HEK293 (cell line): ENCODE measurements at regions not wholly inside any gene's neighbourhood (a gene's known extent, or its start where the extent isn't known, plus 50 kb on each side); places are given as distances from the start of the nearest gene placed in this dataset.
"Not testable (repeated sequence)": the region's sequence is repeated elsewhere in the genome, so short reads cannot be mapped to it uniquely, and the experiment has no call there.

ENCODE experiments used
- CTCF ChIA-PET: fragments of 350-600 bp; formaldehyde crosslinking; extraction: SDS; loops from one replicate; lab custom pipeline; 2021; ENCODE audit warnings: antibody characterized with exemption; lab: Yijun Ruan, JAX
- POLR2A ChIA-PET: fragments of 300-600 bp; formaldehyde crosslinking; extraction: SDS; loops from one replicate; lab custom pipeline; 2020; ENCODE audit warnings: antibody characterized with exemption, inconsistent platforms; lab: Yijun Ruan, JAX
- H3K27ac ChIP-seq: fragments of 200-500 bp; sonication (Bioruptor generic); 2 replicates; pipeline ENCODE4 v1.5.1; 2014; ENCODE audit warnings: low read depth, low read length, control low read depth, inconsistent platforms; ENCODE audit errors: extremely low read depth
- H3K36me3 ChIP-seq, 2 experiments: fragments of 200-500 bp in 1 of 2; sonication (Bioruptor generic) in 1 of 2; 1 replicate in 1 of 2; 2 replicates in 1 of 2; pipeline ENCODE4 v1.5.1; 2014 to 2017; ENCODE audit warnings: inconsistent platforms in 2 of 2, low read length in 2 of 2; ENCODE audit not compliant: control insufficient read depth in 2 of 2, insufficient read depth in 1 of 2
- H3K4me1 ChIP-seq: fragments of 200-500 bp; sonication (Bioruptor generic); 2 replicates; pipeline ENCODE4 v1.5.1; 2014; ENCODE audit warnings: mild to moderate bottlenecking, low read length, inconsistent platforms; ENCODE audit not compliant: control insufficient read depth, insufficient read depth
- H3K4me3 ChIP-seq: 2 replicates; pipeline ENCODE4 v1.5.1; 2011; ENCODE audit warnings: low read depth, mild to moderate bottlenecking, control low read depth, low read length, moderate library complexity
- H3K9me3 ChIP-seq: fragments of 200-500 bp; sonication (Bioruptor generic); 2 replicates; pipeline ENCODE4 v1.5.1; 2014; ENCODE audit warnings: low read depth, low read length, inconsistent platforms; ENCODE audit not compliant: control insufficient read depth, insufficient read depth
- FEZF1 ChIP-seq: fragments of 450-650 bp; formaldehyde crosslinking; IDR thresholded peaks from 2 replicates; pipeline ENCODE4 v1.5.1; 2016; ENCODE audit warnings: missing biosample characterization, missing genetic modification characterization
- GLIS1 ChIP-seq: fragments of 450-650 bp; formaldehyde crosslinking; IDR thresholded peaks from 2 replicates; pipeline ENCODE4 v1.5.1; 2016; ENCODE audit warnings: missing biosample characterization, missing genetic modification characterization
- MEIS1 ChIP-seq: sonication (generic); formaldehyde crosslinking; IDR thresholded peaks from 2 replicates; pipeline ENCODE4 v1.8.1; 2022; ENCODE audit warnings: missing genetic modification reagents, mild to moderate bottlenecking, borderline replicate concordance
- PRDM1 ChIP-seq: fragments of 450-650 bp; formaldehyde crosslinking; IDR thresholded peaks from 2 replicates; pipeline ENCODE4; 2016; ENCODE audit warnings: missing biosample characterization, missing genetic modification characterization
- REPIN1 ChIP-seq: fragments of 450-650 bp; formaldehyde crosslinking; IDR thresholded peaks from 2 replicates; pipeline ENCODE4 v1.5.1; 2017; ENCODE audit warnings: missing biosample characterization, missing genetic modification characterization, low read depth
- ZBTB20 ChIP-seq: fragments of 450-650 bp; formaldehyde crosslinking; IDR thresholded peaks from 2 replicates; pipeline ENCODE4 v1.5.1; 2016; ENCODE audit warnings: missing biosample characterization, missing genetic modification characterization
- ZNF146 ChIP-seq: fragments of 450-650 bp; formaldehyde crosslinking; IDR thresholded peaks from 2 replicates; pipeline ENCODE4 v1.5.1; 2016; ENCODE audit warnings: missing biosample characterization, missing genetic modification characterization
- ZNF169 ChIP-seq: fragments of 450-650 bp; formaldehyde crosslinking; IDR thresholded peaks from 2 replicates; pipeline ENCODE4 v1.5.1; 2016; ENCODE audit warnings: missing biosample characterization, missing genetic modification characterization
- ZNF184 ChIP-seq: fragments of 450-650 bp; IDR thresholded peaks from 2 replicates; pipeline ENCODE4 v1.5.1; 2018; ENCODE audit warnings: missing biosample characterization, mild to moderate bottlenecking, missing genetic modification characterization
- ZNF19 ChIP-seq: fragments of 450-650 bp; formaldehyde crosslinking; IDR thresholded peaks from 2 replicates; pipeline ENCODE4; 2016; ENCODE audit warnings: missing biosample characterization, missing genetic modification characterization, low read depth
- ZNF248 ChIP-seq: fragments of 450-650 bp; formaldehyde crosslinking; IDR thresholded peaks from 2 replicates; pipeline ENCODE4 v1.5.1; 2017; ENCODE audit warnings: missing biosample characterization, missing genetic modification characterization
- ZNF274 ChIP-seq, 2 experiments: fragments of 200-500 bp in 1 of 2; fragments of 450-650 bp in 1 of 2; sonication (Bioruptor generic) in 1 of 2; formaldehyde crosslinking in 1 of 2; IDR thresholded peaks; 2 replicates each; pipeline versions ENCODE4 v1.5.1 to v1.6.1; 2014 to 2016; ENCODE audit warnings: borderline replicate concordance in 1 of 2, inconsistent platforms in 1 of 2, low read length in 1 of 2, missing biosample characterization in 1 of 2, missing genetic modification characterization in 1 of 2
- ZNF571 ChIP-seq: fragments of 450-650 bp; formaldehyde crosslinking; IDR thresholded peaks from 2 replicates; pipeline ENCODE4 v1.5.0; 2017; ENCODE audit warnings: missing biosample characterization, missing genetic modification characterization
- ZNF621 ChIP-seq: fragments of 450-650 bp; formaldehyde crosslinking; IDR thresholded peaks from 2 replicates; pipeline ENCODE4 v1.5.1; 2017; ENCODE audit warnings: missing biosample characterization, missing genetic modification characterization
- ZNF747 ChIP-seq: fragments of 450-650 bp; formaldehyde crosslinking; IDR thresholded peaks from 2 replicates; pipeline ENCODE4 v1.5.1; 2016; ENCODE audit warnings: missing biosample characterization, missing genetic modification characterization
- ZSCAN16 ChIP-seq: fragments of 450-650 bp; formaldehyde crosslinking; IDR thresholded peaks from 2 replicates; pipeline ENCODE4 v1.5.1; 2016; ENCODE audit warnings: missing biosample characterization, missing genetic modification characterization
- TF ChIP-seq, protein P1 (sequence below): fragments of 450-650 bp; formaldehyde crosslinking; IDR thresholded peaks from 2 replicates; pipeline ENCODE4 v1.5.1; 2016; ENCODE audit warnings: missing biosample characterization, missing genetic modification characterization, low read depth
- TF ChIP-seq, protein P2 (sequence below): fragments of 450-650 bp; formaldehyde crosslinking; IDR thresholded peaks from 2 replicates; pipeline ENCODE4 v1.5.1; 2017; ENCODE audit warnings: missing biosample characterization, missing genetic modification characterization
- TF ChIP-seq, protein P3 (sequence below): fragments of 450-650 bp; formaldehyde crosslinking; IDR thresholded peaks from 2 replicates; pipeline ENCODE4 v1.5.1; 2016; ENCODE audit warnings: missing biosample characterization, missing genetic modification characterization

DNA sequence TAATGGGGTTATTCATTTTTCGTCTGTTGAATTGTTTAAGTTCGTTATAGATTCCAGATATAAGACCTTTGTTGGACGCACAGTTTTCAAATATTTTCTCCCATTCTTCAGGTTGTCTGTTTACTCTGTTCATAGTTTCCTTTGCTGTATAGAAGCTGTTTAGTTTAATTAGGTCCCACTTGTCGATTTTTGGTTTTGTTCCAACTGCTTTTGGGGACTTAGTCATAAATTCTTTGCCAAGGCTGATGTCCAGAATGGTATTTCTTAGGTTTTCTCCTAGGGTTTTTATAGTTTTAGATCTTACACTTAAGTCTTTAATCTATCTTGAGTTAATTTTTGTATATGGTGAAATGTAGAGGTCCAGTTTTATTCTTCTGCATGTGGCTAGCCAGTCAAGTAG, 58.9 kb upstream of the ZNF280D start:
- TF ChIP-seq ZSCAN16 (tag by site-specific recombination) (no peak), FEZF1 (tag by site-specific recombination) (no peak)
- TF ChIP-seq, protein P1, sequence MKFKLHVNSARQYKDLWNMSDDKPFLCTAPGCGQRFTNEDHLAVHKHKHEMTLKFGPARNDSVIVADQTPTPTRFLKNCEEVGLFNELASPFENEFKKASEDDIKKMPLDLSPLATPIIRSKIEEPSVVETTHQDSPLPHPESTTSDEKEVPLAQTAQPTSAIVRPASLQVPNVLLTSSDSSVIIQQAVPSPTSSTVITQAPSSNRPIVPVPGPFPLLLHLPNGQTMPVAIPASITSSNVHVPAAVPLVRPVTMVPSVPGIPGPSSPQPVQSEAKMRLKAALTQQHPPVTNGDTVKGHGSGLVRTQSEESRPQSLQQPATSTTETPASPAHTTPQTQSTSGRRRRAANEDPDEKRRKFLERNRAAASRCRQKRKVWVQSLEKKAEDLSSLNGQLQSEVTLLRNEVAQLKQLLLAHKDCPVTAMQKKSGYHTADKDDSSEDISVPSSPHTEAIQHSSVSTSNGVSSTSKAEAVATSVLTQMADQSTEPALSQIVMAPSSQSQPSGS (tag by site-specific recombination): no peak

DNA sequence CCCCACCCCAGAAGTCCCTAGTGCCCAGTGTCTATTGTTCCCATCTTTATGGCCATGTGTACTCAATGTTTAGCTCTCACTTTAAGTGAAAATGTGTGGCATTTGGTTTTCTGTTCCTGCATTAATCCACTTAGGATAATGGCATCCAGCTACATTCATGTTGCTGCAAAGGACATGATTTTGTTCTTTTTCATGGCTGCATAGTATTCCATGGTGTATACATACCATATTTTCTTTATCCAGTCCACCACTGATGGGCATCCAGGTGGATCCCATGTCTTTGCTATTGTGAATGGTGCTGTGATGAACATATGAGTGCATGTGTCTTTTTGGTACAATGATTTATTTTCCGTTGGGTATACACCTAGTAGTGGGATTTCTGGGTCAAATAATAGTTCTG, 58.2 kb upstream of the ZNF280D start:
- peak; percentile 81 for TF ChIP-seq ZNF146 (tag by site-specific recombination)
- H3K36me3 ChIP-seq, H3K27ac ChIP-seq, POLR2A ChIA-PET, CTCF ChIA-PET, H3K9me3 ChIP-seq, H3K4me1 ChIP-seq, H3K4me3 ChIP-seq: not testable (repeated sequence)

More for the DNA sequence above, 58.9 kb upstream of the ZNF280D start:
- POLR2A ChIA-PET: no interaction called here
- H3K4me3 ChIP-seq: no peak overlapping the region
- CTCF ChIA-PET: no interaction called here
- H3K9me3 ChIP-seq: no peaks in the 10 kb centered on the region
- no peaks in the 10 kb centered on the region for H3K4me1 ChIP-seq
- no peaks in the 10 kb centered on the region for H3K36me3 ChIP-seq
- H3K27ac ChIP-seq: no peak overlapping the region

DNA sequence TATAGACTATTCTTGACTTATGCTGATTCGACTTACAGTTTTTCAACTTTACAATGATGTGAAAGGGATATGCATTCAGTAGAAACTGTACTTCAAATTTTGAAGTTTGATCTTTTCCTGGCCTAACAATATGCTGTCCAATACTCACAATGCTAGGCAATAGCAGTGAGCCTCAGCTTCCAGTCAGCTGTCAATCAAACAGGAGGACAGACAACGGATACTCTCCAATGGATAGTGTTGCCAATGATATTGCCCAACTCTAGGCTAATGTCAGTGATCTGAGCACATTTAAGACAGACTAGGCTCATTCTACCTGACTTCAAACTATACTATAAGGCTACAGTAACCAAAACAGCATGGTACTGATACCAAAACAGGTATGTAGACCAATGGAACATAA, 55.0 kb upstream of the ZNF280D start:
- Histone ChIP-seq H3K9me3 (no peaks in the 10 kb centered on the region), H3K4me1 (no peaks in the 10 kb centered on the region), H3K36me3 (no peaks in the 10 kb centered on the region), H3K4me3 (no peak overlapping the region), H3K27ac (no peak overlapping the region)
- ChIA-PET POLR2A (no interaction called here), CTCF (no interaction called here)
- no peak for TF ChIP-seq REPIN1
- no peak for TF ChIP-seq ZBTB20 (tag by site-specific recombination)
- TF ChIP-seq PRDM1 (tag by site-specific recombination): no peak
- TF ChIP-seq ZNF274 (IDR thresholded peaks at IDR 0.05; ENCODE audit: low read length): no peak
- TF ChIP-seq ZNF274 (tag by site-specific recombination; IDR thresholded peaks at IDR 0.05; ENCODE audit: borderline replicate concordance): no peak

DNA sequence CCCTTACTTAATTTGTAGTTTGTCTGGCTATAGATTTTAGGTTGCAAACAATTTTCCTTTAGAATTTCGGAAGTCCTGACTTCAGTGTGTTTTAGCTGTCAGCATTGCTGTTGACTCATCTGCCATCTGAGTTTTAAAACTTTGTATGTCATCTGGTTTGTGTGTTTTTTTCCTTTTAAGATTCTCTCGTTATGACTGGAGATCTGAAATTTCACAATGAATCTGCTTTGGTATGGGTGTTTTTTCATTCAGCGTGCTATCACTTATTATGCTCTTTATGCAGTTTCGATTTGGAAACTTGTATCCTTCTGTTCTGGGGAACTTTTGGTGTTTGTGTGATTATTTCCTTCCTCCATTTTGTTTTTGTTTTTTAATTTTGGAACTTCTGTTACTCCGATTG, 53.7 kb upstream of the ZNF280D start:
- Histone ChIP-seq H3K9me3 (no peaks in the 10 kb centered on the region), H3K4me3 (no peak overlapping the region), H3K4me1 (no peaks in the 10 kb centered on the region), H3K36me3 (no peaks in the 10 kb centered on the region), H3K27ac (no peak overlapping the region)
- CTCF ChIA-PET: interaction anchor here (0.7 kb wide), 1 partner anchor 741 kb away, joined by 4 read pairs; no protein-coding TSS in a partner anchor
- POLR2A ChIA-PET: no interaction called here
- TF ChIP-seq ZNF621 (tag by site-specific recombination): no peak
- TF ChIP-seq, protein P2, sequence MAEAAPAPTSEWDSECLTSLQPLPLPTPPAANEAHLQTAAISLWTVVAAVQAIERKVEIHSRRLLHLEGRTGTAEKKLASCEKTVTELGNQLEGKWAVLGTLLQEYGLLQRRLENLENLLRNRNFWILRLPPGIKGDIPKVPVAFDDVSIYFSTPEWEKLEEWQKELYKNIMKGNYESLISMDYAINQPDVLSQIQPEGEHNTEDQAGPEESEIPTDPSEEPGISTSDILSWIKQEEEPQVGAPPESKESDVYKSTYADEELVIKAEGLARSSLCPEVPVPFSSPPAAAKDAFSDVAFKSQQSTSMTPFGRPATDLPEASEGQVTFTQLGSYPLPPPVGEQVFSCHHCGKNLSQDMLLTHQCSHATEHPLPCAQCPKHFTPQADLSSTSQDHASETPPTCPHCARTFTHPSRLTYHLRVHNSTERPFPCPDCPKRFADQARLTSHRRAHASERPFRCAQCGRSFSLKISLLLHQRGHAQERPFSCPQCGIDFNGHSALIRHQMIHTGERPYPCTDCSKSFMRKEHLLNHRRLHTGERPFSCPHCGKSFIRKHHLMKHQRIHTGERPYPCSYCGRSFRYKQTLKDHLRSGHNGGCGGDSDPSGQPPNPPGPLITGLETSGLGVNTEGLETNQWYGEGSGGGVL: no peak
- no peak for TF ChIP-seq MEIS1 (CRISPR knock-in tag)
- TF ChIP-seq, protein P3, sequence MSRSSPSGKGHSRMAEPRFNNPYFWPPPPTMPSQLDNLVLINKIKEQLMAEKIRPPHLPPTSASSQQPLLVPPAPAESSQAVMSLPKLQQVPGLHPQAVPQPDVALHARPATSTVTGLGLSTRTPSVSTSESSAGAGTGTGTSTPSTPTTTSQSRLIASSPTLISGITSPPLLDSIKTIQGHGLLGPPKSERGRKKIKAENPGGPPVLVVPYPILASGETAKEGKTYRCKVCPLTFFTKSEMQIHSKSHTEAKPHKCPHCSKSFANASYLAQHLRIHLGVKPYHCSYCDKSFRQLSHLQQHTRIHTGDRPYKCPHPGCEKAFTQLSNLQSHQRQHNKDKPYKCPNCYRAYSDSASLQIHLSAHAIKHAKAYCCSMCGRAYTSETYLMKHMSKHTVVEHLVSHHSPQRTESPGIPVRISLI: no peak
- TF ChIP-seq ZNF248: no peak
- TF ChIP-seq ZNF19: no peak
- no peak for TF ChIP-seq ZNF184
- no peak for TF ChIP-seq ZNF747
- TF ChIP-seq GLIS1 (tag by site-specific recombination): no peak
- TF ChIP-seq ZNF169 (tag by site-specific recombination): no peak
- no peak for TF ChIP-seq ZNF571 (tag by site-specific recombination)
- TF ChIP-seq, all 188 proteins: peak for 0
